ENCODE measurements at regions not wholly inside any gene's neighbourhood (a gene's known extent, or its start where the extent isn't known, plus 50 kb on each side); places are given as distances from the start of the nearest gene placed in this dataset.
A peak's percentile ranks its signal among the peaks of the same experiment; 100 is the strongest.

GRCh38 chr5:110031402-110032140, 341.8 kb downstream of the MAN2A1 start:
- DNase-seq = no peak

DNA sequence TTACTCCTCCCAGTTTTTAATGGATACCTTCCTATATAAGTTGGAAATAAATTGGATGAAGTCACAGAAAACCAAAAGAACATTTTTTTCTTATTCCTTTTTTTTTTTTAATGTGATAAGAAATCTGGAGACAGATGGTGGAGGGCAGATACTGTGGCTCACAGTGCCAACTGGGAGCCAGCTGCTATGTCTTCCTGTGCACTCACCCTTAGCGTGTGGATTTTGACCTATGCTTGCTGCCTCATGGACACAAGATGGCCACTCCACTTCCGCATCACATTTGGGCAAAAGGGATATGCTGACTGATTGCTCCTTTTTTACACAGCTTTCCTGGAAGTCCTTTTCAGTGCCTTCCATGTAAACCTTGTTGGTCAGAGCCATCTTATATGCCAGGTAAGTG, 342.6 kb downstream of the MAN2A1 start:
- no peak for DNase-seq

GRCh38 chr5:110034056-110034600, 344.4 kb downstream of the MAN2A1 start:
- DNase-seq = no peak

DNA sequence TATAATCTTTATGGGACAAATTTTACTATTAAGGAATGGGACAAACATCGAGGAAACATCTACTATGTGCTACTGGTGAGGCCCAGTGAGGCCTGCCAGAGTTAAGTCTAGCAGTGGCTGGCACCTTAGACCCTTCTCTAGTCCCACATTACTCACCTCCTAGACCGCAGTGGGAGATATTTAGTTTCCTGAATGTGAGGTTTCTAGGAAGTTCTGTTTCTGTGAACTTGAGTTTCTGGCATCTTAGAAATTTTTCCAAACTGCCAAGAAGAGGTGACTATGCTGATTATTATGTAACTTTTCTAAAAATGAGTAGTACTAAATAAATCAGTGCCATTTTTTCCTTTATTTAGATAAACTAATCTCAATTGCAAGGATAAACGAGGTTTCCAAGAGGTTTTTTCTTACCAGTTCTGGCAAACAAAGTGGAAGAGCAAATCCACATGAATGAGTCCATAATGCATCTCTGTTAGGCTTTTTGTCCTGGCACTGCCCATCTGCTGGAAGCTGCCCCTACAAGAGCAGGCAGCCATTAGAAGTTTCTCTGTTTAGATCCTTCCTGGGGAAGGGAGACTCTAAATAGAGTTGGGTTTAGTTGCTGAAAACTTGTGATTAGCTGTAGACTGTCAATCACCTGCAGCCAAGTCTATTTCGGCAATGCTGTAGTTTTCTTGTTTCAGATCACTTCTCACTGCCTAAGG, 348.7 kb downstream of the MAN2A1 start:
- no peak for DNase-seq

DNA sequence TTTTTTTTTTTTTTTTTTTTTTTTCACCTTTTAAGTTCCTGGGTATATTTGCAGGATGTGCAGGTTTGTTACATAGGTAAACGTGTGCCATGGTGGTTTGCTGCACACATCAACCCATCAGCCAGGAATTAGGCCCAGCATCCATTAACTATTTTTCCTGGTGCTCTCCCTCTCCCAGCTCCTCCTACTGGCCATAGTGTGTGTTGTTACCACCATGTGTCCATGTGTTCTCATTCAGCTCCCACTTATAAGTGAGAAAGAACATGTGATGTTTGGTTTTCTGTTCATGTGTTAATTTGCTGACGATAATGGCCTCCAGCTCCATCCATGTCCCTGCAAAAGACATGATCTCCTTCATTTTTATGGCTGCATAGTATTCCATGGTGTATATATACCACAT, 350.5 kb downstream of the MAN2A1 start:
- DNase-seq = no peak

- no peak for DNase-seq
These were observed 353.3 kb downstream of the MAN2A1 start for GRCh38 chr5:110043025-110043424.

DNA sequence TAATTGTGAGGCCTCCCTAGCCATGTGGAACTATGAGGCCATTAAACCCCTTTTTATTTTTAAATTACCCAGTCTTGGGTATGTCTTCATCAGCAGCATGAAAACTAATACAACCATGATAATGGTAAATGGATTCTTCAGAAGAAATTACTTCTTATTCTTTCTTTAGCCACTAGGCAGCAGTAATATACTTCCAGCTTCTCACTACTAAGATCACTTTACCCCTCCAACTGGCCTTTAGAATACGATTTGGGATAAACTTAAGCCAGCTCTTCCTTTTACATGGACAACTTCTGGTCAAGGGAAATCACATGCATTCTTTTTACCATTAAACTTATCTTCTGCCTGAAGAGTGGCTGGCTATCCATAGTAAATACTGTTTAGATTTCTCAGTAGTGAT, 355.4 kb downstream of the MAN2A1 start:
- DNase-seq = no peak

- no peak for DNase-seq
These were observed 358.8 kb downstream of the MAN2A1 start for GRCh38 chr5:110048491-110048890.

- DNase-seq = no peak
These were observed 360.1 kb downstream of the MAN2A1 start for GRCh38 chr5:110049816-110050215.

GRCh38 chr5:110050640-110051345, 361.1 kb downstream of the MAN2A1 start:
- no peak for DNase-seq

- DNase-seq = no peak
These were observed 363.5 kb downstream of the MAN2A1 start for GRCh38 chr5:110053205-110053604.

- DNase-seq = no peak
These were observed 364.1 kb downstream of the MAN2A1 start for GRCh38 chr5:110053824-110054223.

- DNase-seq = peak; percentile 15 to 26
These were observed 364.5 kb downstream of the MAN2A1 start for GRCh38 chr5:110054240-110054639.

DNA sequence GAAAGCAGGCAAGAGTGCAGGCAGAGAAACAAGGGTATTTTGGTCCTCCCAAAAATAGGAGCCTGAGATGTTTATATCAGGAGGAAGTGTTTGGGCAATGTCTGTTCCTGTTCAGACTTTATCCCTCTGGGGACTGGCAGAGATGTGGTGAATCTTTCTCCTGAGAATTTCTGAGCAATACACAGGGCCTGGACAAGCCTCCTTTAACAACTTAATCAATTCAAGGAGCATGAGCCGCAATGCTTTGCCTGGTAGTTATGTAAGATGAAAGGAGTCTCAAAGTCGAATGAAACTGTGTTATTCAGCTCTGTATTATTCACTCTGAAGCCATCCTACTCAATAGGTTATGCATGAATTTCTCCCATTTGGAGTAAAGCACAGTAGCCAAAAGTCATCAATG, 365.6 kb downstream of the MAN2A1 start:
- DNase-seq = no peak

DNA sequence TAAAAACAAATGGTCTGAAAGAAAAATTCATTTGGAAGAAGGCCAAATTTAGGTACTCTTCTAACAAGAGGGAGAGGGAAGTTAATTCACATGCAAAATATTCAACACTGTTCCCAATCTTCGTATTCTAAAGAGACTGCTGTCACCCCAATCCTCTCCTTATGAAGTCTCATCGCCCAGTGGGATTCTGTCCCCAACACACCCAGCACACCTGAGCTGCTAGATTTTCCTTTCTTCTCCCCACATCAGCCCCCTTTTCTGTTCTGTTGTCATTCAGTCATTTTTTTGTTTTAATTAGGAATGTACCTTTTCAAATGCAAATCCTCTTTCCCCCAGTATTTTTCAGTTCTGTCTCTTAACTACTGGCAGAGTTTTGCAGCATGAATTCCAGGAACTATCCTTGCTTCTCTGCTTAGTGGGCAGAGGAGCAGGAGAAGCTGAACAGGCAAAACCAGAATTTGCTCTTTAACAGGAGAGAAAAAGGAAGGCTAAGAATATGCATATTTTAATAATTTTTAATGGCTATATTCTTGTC, 366.9 kb downstream of the MAN2A1 start:
- no peak for DNase-seq

DNA sequence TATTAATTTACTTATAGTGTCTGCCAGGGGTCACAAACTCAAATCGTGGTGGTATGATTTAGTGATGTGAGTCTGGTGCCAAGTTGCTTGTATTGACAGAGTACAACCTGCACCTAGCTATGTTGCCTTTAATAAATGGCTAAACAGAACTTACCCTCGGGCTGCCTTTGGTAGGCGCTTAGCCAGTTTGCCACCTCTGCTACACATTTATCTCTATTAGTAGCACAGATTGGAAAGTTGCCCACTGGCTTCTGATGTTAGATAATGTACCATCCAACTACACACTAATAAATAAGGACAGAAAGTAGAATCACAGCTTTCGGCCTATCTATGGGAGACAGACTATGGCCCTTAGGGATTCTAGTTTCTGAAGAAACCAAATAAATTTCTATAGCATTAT, 368.4 kb downstream of the MAN2A1 start:
- no peak for DNase-seq

DNA sequence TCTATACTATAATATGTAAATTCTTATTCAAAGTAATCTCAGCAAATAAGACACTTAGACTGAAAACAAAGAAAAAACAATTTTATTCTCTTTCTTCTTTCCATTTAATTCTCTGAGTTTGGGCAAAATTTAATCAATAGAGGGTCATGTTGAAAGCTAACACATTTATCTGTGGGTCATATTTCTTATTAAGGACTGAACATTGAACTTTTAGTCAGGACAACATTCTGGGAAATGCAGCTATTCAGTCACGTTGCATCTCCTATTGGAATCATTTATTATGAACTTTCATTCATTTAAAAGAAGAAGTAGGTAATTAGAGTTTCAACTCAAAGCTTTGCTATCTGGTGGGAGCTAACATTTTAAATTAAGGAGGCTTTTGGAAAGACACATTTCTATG, 372.5 kb downstream of the MAN2A1 start:
- DNase-seq = no peak

DNA sequence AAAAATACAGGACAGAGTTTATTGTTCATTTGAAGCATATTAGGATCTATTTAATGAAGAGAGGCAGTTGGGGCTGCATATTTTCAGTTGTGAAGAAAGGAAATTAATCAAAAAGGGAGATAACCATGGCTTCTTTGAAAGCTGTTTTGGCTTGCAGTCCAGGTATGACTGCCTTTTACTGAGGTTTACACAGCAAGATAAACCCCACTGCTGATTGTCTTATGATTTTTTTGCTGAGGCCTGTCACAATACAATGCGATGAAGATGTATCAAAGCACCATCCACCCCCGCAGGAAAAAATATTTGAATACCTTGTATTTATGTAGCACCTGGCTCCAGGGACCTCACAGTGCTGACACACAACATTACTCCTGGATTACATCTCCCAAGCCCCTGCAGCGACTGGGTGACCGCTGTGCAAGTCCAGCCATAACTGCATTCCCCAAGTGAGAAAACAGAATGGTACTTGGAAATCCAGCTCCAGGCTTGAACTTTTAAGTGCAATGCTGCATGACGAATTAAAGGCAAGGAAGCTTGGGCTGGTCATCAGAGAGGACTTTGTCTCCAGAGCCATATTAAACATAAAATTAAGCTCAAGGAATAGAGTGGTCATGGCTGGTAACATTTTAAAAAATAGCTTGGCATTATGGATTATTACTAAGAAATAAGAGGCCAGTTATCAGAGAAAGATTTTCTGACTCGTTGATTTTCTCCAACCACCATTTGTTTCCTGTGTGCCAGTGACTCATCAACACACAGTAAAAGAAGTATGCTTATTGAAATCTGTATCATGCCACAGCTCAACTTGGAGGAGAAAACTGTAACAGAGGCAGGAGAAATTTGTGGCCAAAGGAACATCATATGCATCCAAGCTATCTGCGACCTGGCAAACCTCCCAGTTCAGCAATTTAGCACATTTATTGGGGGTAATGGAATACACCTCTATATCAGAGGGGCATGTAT, 374.2 kb downstream of the MAN2A1 start:
- DNase-seq = no peak

GRCh38 chr5:110064603-110065268, 375.0 kb downstream of the MAN2A1 start:
- DNase-seq = no peak

DNA sequence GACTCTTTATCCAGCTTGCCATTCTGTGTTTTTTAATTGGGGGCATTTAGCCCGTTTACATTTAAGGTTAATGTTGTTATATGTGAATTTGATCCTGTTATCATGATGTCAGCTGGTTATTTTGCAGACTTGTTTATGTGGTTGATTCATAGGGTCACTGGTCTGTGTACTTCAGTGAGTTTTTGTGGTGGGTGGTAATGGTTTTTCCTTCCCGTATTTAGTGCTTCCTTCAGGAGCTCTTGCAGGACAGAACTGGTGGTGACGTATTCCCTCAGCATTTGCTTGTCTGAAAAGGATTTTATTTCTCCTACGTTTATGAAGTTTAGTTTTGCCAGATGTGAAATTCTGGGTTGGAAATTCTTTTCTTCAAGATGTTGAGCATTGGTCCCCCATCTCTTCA, 381.1 kb downstream of the MAN2A1 start:
- no peak for DNase-seq

DNA sequence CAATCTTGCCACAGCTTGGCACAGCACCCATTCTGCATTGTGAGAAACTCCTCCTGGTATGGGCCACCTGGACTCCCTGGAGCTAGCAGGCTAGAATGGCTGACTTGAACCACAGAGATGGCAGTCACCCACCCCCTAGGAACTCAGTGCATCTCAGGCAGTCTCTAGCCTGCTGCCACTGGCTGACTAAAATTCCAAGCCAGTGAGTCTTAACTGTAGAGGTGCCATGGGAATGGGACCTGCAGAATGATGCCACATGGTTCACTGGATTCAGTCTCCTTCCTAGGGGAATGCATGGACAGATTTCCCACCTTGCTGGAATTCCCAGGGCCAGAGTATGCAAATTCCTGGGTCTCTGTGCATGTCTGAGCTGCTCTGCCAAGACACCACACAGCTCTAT, 382.9 kb downstream of the MAN2A1 start:
- DNase-seq = no peak
